A673 (cell line): ENCODE measurements at regions not wholly inside any gene's neighbourhood (a gene's known extent, or its start where the extent isn't known, plus 50 kb on each side); places are given as distances from the start of the nearest gene placed in this dataset.
"Not testable (repeated sequence)": the region's sequence is repeated elsewhere in the genome, so short reads cannot be mapped to it uniquely, and the experiment has no call there.

Source experiments
- BruUV-seq: library from RNA; stranded (reverse); fragments of 400-500 nt; replicated peaks from 2 replicates; lab custom pipeline; 2021; lab: Mats Ljungman, UMichigan
- CTCF ChIA-PET: fragments of 300-600 bp; sonication (Branson Sonifier 250); formaldehyde crosslinking; loops from one replicate; lab custom pipeline; 2022; ENCODE audit warnings: antibody characterized with exemption; lab: Charles Lee
- POLR2A ChIA-PET: fragments of 300-600 bp; sonication (Branson Sonifier 250); formaldehyde crosslinking; loops from one replicate; lab custom pipeline; 2022; ENCODE audit warnings: antibody characterized with exemption; ENCODE audit not compliant: low non-redundant PET; lab: Charles Lee
- DNase-seq: peaks from one replicate; pipeline ENCODE4 v3.0.0-alpha.2; 2015; ENCODE audit warnings: low spot score
- H3K27ac ChIP-seq: fragments of 200-600 bp; sonication (generic); 2 replicates; pipeline ENCODE4 v1.5.1; 2016; ENCODE audit warnings: mixed run types, low read depth, mild to moderate bottlenecking, mixed read lengths, antibody characterized with exemption, low read length; ENCODE audit not compliant: poor library complexity, severe bottlenecking
- H3K27me3 ChIP-seq: fragments of 200-600 bp; sonication (generic); replicated peaks from 2 replicates; pipeline ENCODE4 v1.6.1; 2017; ENCODE audit warnings: mixed run types, low read depth, mild to moderate bottlenecking, mixed read lengths, antibody characterized with exemption, low read length; ENCODE audit not compliant: insufficient read depth, poor library complexity
- H3K36me3 ChIP-seq: fragments of 200-600 bp; sonication (generic); 2 replicates; pipeline ENCODE4 v1.6.1; 2016; ENCODE audit warnings: mixed run types, mild to moderate bottlenecking, mixed read lengths, antibody characterized with exemption, low read length; ENCODE audit not compliant: insufficient read depth, poor library complexity, severe bottlenecking
- H3K4me1 ChIP-seq: fragments of 200-600 bp; sonication (generic); 2 replicates; pipeline ENCODE4 v1.6.1; 2017; ENCODE audit warnings: mixed run types, mild to moderate bottlenecking, mixed read lengths, antibody characterized with exemption, low read length; ENCODE audit not compliant: insufficient read depth, poor library complexity, severe bottlenecking
- H3K4me3 ChIP-seq: fragments of 200-600 bp; sonication (generic); 2 replicates; pipeline ENCODE4 v1.5.1; 2016; ENCODE audit warnings: low read depth, mixed run types, mild to moderate bottlenecking, mixed read lengths, low read length; ENCODE audit not compliant: poor library complexity, severe bottlenecking
- H3K9me3 ChIP-seq: fragments of 200-600 bp; sonication (generic); 2 replicates; pipeline ENCODE4 v1.6.1; 2016; ENCODE audit warnings: mixed run types, low read depth, mild to moderate bottlenecking, mixed read lengths, antibody characterized with exemption, low read length; ENCODE audit not compliant: poor library complexity, severe bottlenecking
- EZH2 ChIP-seq: fragments of 200-600 bp; sonication (generic); IDR thresholded peaks from 2 replicates; pipeline ENCODE4 v1.6.1; 2017; ENCODE audit warnings: borderline replicate concordance, low read depth, mild to moderate bottlenecking, mixed read lengths, antibody characterized with exemption, low read length; ENCODE audit not compliant: poor library complexity, severe bottlenecking
- intact Hi-C: fragments of 100-400 bp; cut with micrococcal nuclease; formaldehyde crosslinking; loops from one replicate; pipeline ENCODE4 v1.10.0; 2022; ENCODE audit not compliant: unreplicated experiment
- TF ChIP-seq, protein P1 (sequence below): fragments of 300-800, 200-600 bp; sonication (generic); conservative IDR thresholded peaks from 2 replicates; pipeline ENCODE4 v1.5.1; 2017; ENCODE audit warnings: low read depth, mild to moderate bottlenecking, antibody characterized with exemption, low read length, moderate library complexity, mixed read lengths

DNA sequence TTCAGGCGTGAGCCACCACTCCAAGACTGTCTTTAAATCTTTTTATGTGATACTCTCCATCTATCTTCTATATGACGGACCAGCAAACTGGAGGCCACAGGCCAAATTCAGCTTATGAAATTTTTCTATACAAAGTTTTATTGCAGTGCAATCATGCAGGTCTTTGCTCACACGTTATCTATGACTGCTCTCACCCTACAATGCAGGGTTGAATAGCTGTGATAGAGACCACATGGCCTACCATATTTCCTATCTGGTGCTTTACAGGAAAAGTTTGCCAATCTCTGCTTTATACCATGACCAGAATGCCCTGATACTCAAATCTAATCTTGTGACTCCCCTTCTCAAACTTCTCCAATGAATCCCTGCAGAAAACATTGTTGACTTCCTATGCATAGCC lies 89.5 kb upstream of the ACBD5 start:
- no peak overlapping the region for H3K4me3 ChIP-seq
- no peak for TF ChIP-seq EZH2
- TF ChIP-seq, protein P1, sequence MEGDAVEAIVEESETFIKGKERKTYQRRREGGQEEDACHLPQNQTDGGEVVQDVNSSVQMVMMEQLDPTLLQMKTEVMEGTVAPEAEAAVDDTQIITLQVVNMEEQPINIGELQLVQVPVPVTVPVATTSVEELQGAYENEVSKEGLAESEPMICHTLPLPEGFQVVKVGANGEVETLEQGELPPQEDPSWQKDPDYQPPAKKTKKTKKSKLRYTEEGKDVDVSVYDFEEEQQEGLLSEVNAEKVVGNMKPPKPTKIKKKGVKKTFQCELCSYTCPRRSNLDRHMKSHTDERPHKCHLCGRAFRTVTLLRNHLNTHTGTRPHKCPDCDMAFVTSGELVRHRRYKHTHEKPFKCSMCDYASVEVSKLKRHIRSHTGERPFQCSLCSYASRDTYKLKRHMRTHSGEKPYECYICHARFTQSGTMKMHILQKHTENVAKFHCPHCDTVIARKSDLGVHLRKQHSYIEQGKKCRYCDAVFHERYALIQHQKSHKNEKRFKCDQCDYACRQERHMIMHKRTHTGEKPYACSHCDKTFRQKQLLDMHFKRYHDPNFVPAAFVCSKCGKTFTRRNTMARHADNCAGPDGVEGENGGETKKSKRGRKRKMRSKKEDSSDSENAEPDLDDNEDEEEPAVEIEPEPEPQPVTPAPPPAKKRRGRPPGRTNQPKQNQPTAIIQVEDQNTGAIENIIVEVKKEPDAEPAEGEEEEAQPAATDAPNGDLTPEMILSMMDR, result no peak
- H3K4me1 ChIP-seq, result no peaks in the 10 kb centered on the region
- DNase-seq, result no peak
- no TSS peak for BruUV-seq
- H3K27me3 ChIP-seq, result peaks cover 7% of the 10 kb centered on the region
- ChIA-PET POLR2A (no interaction called here), CTCF (interaction anchor here (0.6 kb wide), 1 partner anchor 65 kb away, joined by 8 read pairs; no protein-coding TSS in a partner anchor)
- intact Hi-C loops, result no loop called here
- no peaks in the 10 kb centered on the region for H3K36me3 ChIP-seq
- no peaks in the 10 kb centered on the region for H3K9me3 ChIP-seq
- no peak overlapping the region for H3K27ac ChIP-seq

DNA sequence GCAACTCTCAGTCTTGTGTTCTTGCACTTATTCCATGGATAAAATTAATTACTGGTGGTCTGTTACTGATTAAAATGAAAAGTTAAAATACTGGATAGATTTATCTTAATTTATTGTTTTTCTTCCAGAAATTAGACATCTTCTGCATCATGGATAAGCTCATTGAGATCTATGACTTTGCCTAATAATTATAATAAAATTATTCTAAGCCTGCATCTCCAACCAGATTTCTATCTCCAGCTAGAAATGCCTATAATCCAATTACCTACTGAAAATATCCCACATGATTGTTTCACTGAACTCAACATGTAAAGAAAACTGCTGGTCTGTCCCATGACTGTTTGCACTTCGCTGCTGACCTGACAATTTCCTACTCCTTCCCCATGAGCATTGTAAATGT lies 88.3 kb upstream of the ACBD5 start:
- intact Hi-C loops, result no loop called here
- Histone ChIP-seq H3K9me3 (no peaks in the 10 kb centered on the region), H3K4me3 (no peak overlapping the region), H3K4me1 (no peaks in the 10 kb centered on the region), H3K27me3 (peaks cover 3% of the 10 kb centered on the region), H3K36me3 (no peaks in the 10 kb centered on the region), H3K27ac (no peak overlapping the region)
- ChIA-PET CTCF (no interaction called here), POLR2A (no interaction called here)
- DNase-seq, result no peak
- BruUV-seq, result no TSS peak
- TF ChIP-seq, protein P1, result no peak
- no peak for TF ChIP-seq EZH2

DNA sequence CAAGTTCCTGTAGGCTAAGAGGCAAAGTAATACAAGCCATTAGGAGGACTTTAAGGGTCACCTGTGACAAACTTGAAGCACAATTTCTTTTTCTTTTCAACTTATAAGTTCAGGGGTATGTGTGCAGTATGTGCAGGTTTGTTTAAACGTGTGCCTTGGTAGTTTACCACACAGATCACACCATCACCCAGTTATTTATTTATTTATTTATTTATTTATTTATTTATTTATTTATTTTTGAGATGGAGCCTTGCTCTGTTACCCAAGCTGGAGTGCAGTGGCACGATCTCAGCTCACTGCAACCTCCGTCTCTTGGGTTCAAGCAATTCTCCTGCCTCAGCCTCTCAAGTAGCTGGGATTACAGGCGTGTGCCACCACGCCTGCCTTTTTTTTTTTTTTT lies 86.2 kb upstream of the ACBD5 start:
- H3K9me3 ChIP-seq, BruUV-seq, CTCF ChIA-PET, H3K4me3 ChIP-seq, H3K27ac ChIP-seq, H3K4me1 ChIP-seq, H3K27me3 ChIP-seq, POLR2A ChIA-PET, DNase-seq, intact Hi-C loops, H3K36me3 ChIP-seq: not testable (repeated sequence)

DNA sequence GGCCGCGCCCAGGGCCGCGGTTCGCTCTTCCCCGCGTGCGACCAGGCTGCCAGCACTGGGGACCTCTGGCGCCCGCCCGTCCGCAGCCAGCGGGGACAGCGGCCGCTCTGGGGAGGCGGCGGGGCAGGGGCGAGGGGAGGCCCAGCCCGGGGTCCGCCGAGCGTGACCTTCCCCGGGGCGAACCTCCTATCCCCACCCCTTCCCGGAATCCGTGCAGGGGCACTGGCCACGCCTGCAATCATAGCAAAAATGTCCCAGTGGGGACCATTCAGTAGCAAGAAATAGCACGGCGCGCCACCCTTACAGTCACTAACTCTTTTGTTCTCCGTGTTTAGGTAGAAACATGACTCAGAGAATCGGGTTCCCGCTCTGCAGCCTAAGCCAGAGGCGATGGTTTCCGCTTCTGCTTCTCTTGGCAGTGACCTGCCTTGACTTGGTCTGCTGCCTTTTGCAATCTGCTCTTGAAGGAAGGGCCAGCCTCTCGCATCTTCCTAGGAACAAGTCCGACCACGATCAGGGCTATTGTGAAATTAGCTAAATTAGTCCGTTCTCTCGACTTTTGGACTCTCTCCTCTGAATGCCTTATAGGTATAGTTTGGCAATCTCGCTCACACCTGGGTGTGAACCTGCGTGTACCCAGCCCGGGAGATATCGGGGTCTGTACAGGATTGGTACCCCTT lies 79.3 kb upstream of the ACBD5 start:
- CTCF ChIA-PET, result no interaction called here

DNA sequence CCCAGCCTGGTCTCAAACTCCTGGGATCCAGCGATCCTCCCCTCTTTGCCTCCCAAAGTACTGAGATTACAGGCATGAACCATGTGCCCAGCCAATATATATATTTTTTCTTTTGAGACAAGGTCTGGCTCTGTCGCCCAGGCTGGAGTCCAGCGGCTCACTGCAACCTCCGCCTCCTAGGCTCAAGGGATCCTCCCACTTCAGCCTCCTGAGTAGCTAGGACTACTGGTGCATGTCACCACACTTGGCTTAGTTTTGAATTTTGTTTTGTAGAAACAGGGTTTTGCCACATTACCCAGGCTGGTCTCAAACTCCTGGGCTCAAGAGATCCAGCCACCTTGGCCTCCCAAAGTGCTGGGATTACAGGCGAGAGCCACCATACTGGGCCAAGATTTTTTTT lies 78.5 kb upstream of the ACBD5 start:
- POLR2A ChIA-PET, DNase-seq, H3K36me3 ChIP-seq, BruUV-seq, H3K27ac ChIP-seq, H3K9me3 ChIP-seq, H3K4me3 ChIP-seq, CTCF ChIA-PET, H3K4me1 ChIP-seq: not testable (repeated sequence)
- peaks cover 19% of the 10 kb centered on the region for H3K27me3 ChIP-seq
- intact Hi-C loops, result loop anchor here (5.0 kb wide), 1 partner anchor 692 kb away; no protein-coding TSS in a partner anchor

More for the DNA sequence above, 79.3 kb upstream of the ACBD5 start:
- DNase-seq, result no peak
- H3K27ac ChIP-seq, result no peak overlapping the region
- no peak for TF ChIP-seq EZH2
- TF ChIP-seq, protein P1, result no peak
- H3K36me3 ChIP-seq, result no peaks in the 10 kb centered on the region
- peaks cover 19% of the 10 kb centered on the region for H3K27me3 ChIP-seq
- BruUV-seq, result no TSS peak
- intact Hi-C loops, result loop anchor here (5.0 kb wide), 1 partner anchor 693 kb away; no protein-coding TSS in a partner anchor
- H3K4me1 ChIP-seq, result no peaks in the 10 kb centered on the region
- POLR2A ChIA-PET, result no interaction called here
- H3K4me3 ChIP-seq, result no peak overlapping the region
- H3K9me3 ChIP-seq, result no peaks in the 10 kb centered on the region
